ENCODE measurements at regions not wholly inside any gene's neighbourhood (a gene's known extent, or its start where the extent isn't known, plus 50 kb on each side); places are given as distances from the start of the nearest gene placed in this dataset.
A peak's percentile ranks its signal among the peaks of the same experiment; 100 is the strongest.
"Not testable (repeated sequence)": the region's sequence is repeated elsewhere in the genome, so short reads cannot be mapped to it uniquely, and the experiment has no call there.

- ATAC-seq; H3K36me3 ChIP-seq; H3K4me1 ChIP-seq; H3K27ac ChIP-seq; H3K27me3 ChIP-seq; intact Hi-C loops (cut with DNase I); DNase-seq; H3K4me3 ChIP-seq; H3K9me3 ChIP-seq: not testable (repeated sequence)
Observed at GRCh38 chr3:75445234-75445633, 218.9 kb upstream of the FRG2C start.

DNA sequence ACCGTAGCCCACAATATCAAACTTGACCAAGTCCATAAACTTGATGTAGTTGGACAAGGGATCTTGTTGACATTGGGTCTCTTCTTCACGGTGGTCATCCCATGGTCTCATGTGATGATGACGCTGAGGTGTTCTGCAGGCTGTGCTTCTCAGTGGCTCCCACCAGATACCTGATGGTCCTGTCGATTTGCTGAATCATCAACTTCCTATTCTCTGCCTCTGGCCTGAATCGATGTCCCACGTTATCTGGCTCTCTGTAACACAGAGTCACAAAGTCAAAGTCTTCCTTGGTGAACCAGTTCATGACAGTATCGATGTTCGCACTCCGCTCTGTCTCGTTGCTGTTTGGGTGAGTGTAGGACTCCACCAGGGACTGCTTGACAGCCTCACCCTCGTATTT, 217.2 kb upstream of the FRG2C start:
- intact Hi-C loops (cut with DNase I); DNase-seq; H3K4me3 ChIP-seq: not testable (repeated sequence)

DNA sequence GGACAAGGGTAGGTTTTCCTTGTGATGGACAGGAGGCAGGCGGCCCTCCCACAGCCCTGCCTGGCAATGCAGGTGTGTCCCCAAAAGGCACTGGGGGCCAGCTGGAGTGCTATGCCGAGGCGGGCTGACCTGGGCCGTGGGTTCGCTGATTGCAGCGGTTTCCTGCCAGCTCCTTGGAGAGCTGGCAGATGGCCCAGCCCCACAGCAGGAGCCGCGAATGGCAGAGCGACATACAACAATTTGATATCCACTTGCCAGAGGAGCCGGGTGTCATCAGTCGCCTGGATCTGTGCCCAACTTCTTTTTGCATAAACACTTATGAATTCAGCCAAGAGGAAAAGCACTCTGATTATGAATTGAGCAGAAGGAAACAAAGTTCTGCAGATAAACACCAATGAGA, 210.8 kb upstream of the FRG2C start:
- H3K4me1 ChIP-seq; intact Hi-C loops (cut with DNase I); H3K36me3 ChIP-seq; H3K27me3 ChIP-seq; H3K27ac ChIP-seq; H3K9me3 ChIP-seq; ATAC-seq; H3K4me3 ChIP-seq: not testable (repeated sequence)
- peak in 3 of 4 donors; percentile 46 to 79 (median 75) for DNase-seq

More for the DNA sequence above, 217.2 kb upstream of the FRG2C start:
- H3K27me3 ChIP-seq, H3K9me3 ChIP-seq, H3K27ac ChIP-seq, ATAC-seq, H3K36me3 ChIP-seq, H3K4me1 ChIP-seq: not testable (repeated sequence)

- H3K27ac ChIP-seq; H3K27me3 ChIP-seq; H3K4me1 ChIP-seq; H3K36me3 ChIP-seq; intact Hi-C loops (cut with DNase I); ATAC-seq; H3K9me3 ChIP-seq; DNase-seq; H3K4me3 ChIP-seq: not testable (repeated sequence)
Observed at GRCh38 chr3:75453839-75454238, 210.3 kb upstream of the FRG2C start.

- ATAC-seq; H3K4me1 ChIP-seq; H3K4me3 ChIP-seq; H3K36me3 ChIP-seq; H3K9me3 ChIP-seq; intact Hi-C loops (cut with DNase I); DNase-seq; H3K27ac ChIP-seq; H3K27me3 ChIP-seq: not testable (repeated sequence)
Observed at GRCh38 chr3:75474530-75474929, 189.6 kb upstream of the FRG2C start.

GRCh38 chr3:75496600-75496999, 167.5 kb upstream of the FRG2C start:
- ATAC-seq; H3K27me3 ChIP-seq; DNase-seq; H3K36me3 ChIP-seq; H3K4me3 ChIP-seq; H3K27ac ChIP-seq; intact Hi-C loops (cut with DNase I); H3K9me3 ChIP-seq; H3K4me1 ChIP-seq: not testable (repeated sequence)

DNA sequence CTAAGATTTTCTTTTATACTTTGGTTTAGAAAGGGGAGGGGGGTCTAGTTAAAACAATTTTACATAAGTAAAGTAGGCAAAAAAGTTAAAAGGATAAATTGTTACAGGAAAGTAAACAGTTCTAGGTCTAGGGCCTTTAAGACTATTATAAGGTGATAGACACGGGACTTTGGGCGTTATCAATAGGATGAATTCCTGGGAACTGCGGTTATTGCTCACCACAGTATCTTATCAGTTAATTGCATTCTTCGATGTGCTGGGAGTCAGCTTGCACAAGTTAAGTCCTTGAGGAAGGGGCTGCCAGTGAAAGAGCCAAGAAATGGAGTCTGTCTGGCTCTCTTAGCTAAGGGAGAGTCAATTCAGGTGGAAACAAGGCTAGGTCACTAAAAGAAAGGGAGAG, 163.8 kb upstream of the FRG2C start:
- not testable (repeated sequence) for H3K36me3 ChIP-seq

DNA sequence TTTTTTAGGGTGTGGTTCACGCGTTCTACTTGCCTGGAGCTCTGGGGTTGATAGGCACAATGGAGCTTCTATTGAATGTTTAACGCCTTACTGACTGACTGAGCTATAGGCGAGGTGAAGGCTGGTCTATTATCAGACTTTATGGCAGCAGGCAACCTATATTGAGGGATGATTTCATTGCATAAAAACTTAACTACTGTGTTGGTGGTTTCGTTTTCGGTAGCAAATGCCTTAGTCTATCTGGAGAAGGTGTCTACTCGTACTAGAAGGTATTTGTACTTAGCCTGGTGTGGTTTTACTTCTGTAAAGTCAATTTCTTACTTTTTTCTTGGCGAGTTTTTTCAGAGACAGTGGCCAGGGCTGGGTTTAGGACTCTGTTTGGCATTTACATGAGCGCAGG, 162.0 kb upstream of the FRG2C start:
- H3K4me1 ChIP-seq; H3K27me3 ChIP-seq; intact Hi-C loops (cut with DNase I); H3K36me3 ChIP-seq; ATAC-seq; DNase-seq; H3K9me3 ChIP-seq: not testable (repeated sequence)
- H3K4me3 ChIP-seq, result peak overlapping the region in 1 of 2 donors; percentile 11
- H3K27ac ChIP-seq, result peak overlapping the region in 1 of 2 donors; percentile 55

More for the DNA sequence above, 163.8 kb upstream of the FRG2C start:
- ATAC-seq; H3K4me1 ChIP-seq; H3K4me3 ChIP-seq; H3K27ac ChIP-seq; H3K27me3 ChIP-seq; intact Hi-C loops (cut with DNase I); DNase-seq; H3K9me3 ChIP-seq: not testable (repeated sequence)

DNA sequence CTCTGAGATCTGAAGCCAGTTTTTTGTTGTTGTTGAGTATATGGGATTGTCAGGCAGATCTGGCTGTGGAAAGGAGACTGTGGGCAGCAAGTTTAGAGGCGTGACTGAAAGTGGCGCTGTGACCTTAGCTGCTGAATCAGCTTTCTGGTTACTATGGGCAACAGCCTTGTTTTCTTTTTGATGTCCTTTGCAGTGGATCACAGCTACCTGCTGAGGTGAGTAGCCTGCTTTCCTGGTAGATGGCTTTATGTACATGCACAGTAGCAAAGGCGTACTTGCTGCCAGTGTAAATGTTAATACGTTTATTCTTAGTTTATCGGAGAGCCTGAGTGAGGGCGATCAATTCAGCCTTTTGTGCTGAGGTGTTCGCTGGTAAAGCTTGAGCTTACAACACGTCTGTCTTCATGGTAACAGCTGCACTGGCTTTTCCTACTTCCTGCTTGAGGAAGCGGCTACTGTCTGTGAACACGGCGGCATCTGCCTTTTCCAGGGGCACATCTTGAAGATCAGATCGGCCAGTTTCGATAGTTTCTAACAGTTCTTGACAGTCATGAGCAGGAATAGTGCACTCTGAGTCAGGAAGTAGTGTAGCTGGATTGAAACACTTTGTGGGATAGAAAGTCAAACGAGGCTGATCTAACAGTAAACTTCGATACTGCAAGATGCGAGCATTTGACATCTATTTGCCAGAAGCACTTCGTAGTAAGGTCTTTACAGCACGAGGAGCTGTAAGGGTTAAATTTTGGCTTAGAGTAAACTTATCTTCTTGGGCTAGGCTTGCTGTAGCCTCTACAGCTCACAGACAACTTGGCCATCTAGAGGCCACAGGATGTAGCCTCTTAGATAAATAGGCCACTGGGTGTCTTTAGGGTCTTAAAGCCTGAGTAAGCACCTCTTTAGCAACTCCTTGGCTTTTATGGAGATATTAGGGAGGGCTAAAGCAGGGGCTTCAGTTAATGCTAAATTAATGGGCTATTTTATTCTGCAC, 161.1 kb upstream of the FRG2C start:
- Histone ChIP-seq H3K4me3 (peak overlapping the region; percentile 5 to 11), H3K27ac (peak overlapping the region in 1 of 2 donors; percentile 55)
- ATAC-seq; H3K9me3 ChIP-seq; H3K4me1 ChIP-seq; H3K27me3 ChIP-seq; H3K36me3 ChIP-seq; intact Hi-C loops (cut with DNase I): not testable (repeated sequence)
- DNase-seq, result peak in 2 of 4 donors; percentile 28 to 73

GRCh38 chr3:75506603-75507002, 157.5 kb upstream of the FRG2C start:
- intact Hi-C loops (cut with DNase I), result no loop called here
- DNase-seq (no peak), ATAC-seq (no peak)
- TF ChIP-seq, protein P1, sequence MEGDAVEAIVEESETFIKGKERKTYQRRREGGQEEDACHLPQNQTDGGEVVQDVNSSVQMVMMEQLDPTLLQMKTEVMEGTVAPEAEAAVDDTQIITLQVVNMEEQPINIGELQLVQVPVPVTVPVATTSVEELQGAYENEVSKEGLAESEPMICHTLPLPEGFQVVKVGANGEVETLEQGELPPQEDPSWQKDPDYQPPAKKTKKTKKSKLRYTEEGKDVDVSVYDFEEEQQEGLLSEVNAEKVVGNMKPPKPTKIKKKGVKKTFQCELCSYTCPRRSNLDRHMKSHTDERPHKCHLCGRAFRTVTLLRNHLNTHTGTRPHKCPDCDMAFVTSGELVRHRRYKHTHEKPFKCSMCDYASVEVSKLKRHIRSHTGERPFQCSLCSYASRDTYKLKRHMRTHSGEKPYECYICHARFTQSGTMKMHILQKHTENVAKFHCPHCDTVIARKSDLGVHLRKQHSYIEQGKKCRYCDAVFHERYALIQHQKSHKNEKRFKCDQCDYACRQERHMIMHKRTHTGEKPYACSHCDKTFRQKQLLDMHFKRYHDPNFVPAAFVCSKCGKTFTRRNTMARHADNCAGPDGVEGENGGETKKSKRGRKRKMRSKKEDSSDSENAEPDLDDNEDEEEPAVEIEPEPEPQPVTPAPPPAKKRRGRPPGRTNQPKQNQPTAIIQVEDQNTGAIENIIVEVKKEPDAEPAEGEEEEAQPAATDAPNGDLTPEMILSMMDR (IDR thresholded peaks at IDR 0.05), result no peak
- Histone ChIP-seq H3K4me1 (no peaks in the 10 kb centered on the region), H3K9me3 (peaks cover 0 to 19% of the 10 kb centered on the region in 2 donors), H3K4me3 (no peak overlapping the region), H3K27me3 (no peaks in the 10 kb centered on the region), H3K36me3 (no peaks in the 10 kb centered on the region), H3K27ac (no peak overlapping the region)

DNA sequence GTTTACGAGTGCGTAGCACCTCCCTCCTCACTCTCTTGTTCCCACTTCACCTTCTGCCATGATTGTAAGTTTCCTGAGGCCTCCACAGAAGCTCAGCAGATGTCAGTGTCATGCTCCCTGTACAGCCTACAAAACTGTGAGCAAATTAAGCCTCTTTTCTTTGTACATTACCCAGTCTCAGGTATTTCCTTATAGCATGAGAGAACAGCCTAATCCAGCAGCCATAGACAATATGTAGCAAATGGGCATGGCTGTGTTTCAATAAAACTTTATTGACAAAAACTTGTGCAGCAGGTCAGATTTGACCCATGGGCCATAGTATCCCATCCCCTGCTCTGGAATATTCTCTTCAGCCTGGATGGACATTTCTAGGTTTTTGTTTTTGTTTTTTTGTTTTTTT, 156.2 kb upstream of the FRG2C start:
- H3K27ac ChIP-seq; DNase-seq; ATAC-seq; H3K27me3 ChIP-seq; H3K36me3 ChIP-seq; H3K4me3 ChIP-seq; intact Hi-C loops (cut with DNase I); H3K4me1 ChIP-seq: not testable (repeated sequence)
- H3K9me3 ChIP-seq, result peaks cover 0 to 29% of the 10 kb centered on the region in 2 donors

GRCh38 chr3:75527657-75528056, 136.5 kb upstream of the FRG2C start:
- peaks cover 0 to 72% of the 10 kb centered on the region in 2 donors for H3K9me3 ChIP-seq
- not testable (repeated sequence) for ATAC-seq, DNase-seq

More at GRCh38 chr3:75527657-75528056, 136.5 kb upstream of the FRG2C start:
- H3K27me3 ChIP-seq; H3K27ac ChIP-seq; H3K36me3 ChIP-seq; intact Hi-C loops (cut with DNase I); H3K4me3 ChIP-seq; H3K4me1 ChIP-seq: not testable (repeated sequence)

Data from left lung (tissue), 4 donors.